D721Med (cell line): ENCODE measurements at regions not wholly inside any gene's neighbourhood (a gene's known extent, or its start where the extent isn't known, plus 50 kb on each side); places are given as distances from the start of the nearest gene placed in this dataset.

Experiments used
- DNase-seq: peaks from one replicate; pipeline ENCODE4 v3.0.0; 2011; ENCODE audit warnings: low spot score; ENCODE audit not compliant: insufficient read length
- FAIRE-seq: peaks from 2 replicates; lab custom pipeline; 2011; peaks lifted over from hg19 to GRCh38; lab: Jason Lieb, UNC
- CTCF ChIP-seq: IDR thresholded peaks from 2 replicates; pipeline ENCODE4 v1.5.1; 2012; ENCODE audit warnings: mild to moderate bottlenecking, control low read depth; ENCODE audit not compliant: insufficient read depth; ENCODE audit errors: missing control alignments

- no peak for FAIRE-seq
- TF ChIP-seq CTCF = no peak
- DNase-seq = no peak
These were observed 92.3 kb downstream of the GYPC start for GRCh38 chr2:126748188-126748760.

- FAIRE-seq (no peak), DNase-seq (no peak)
- no peak for TF ChIP-seq CTCF
These were observed 93.1 kb downstream of the GYPC start for GRCh38 chr2:126748929-126749518.

GRCh38 chr2:126749537-126749936 is 93.6 kb downstream of the GYPC start:
- no peak for TF ChIP-seq CTCF
- FAIRE-seq (no peak), DNase-seq (no peak)

DNA sequence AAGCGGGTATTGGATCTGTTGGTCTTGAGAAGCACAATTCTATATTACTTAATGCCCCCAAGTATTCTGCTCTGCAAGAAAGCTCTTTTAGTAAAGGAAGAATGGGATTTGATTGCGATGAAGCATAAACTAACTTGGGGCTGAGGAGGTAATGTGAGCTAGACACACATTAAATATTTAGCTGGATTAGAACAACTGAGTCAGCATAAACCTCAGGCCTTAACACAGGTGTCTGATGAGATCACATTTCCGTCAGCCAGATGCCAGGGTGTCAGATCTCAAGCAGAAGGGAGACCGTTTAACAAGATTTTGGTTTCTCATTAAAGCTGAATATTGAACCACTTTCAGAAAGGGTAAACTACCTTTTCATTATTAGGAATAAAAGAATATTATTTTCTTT is 94.5 kb downstream of the GYPC start:
- DNase-seq = no peak
- TF ChIP-seq CTCF = no peak
- no peak for FAIRE-seq

DNA sequence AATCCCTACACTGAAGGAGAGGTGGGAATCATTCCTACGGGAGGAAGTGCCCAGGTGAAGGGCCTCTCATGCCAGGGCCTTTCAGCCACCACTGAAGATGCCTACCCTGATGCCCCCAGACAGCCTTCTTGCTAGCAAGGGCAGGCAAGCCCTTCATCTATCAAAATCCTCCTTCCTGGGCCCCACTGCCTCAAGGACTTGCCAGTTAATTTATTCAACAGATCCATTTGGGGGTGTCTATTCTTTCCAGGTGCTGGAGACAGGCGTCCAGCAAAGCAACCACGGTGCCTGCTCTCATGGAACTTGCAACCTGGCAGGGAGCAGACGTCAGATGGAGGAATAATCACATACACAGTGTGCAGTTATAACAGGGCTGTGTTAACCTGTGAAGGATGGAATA is 95.5 kb downstream of the GYPC start:
- FAIRE-seq (no peak), DNase-seq (no peak)
- no peak for TF ChIP-seq CTCF

- FAIRE-seq (no peak), DNase-seq (no peak)
- no peak for TF ChIP-seq CTCF
These were observed 96.9 kb downstream of the GYPC start for GRCh38 chr2:126752876-126753275.

DNA sequence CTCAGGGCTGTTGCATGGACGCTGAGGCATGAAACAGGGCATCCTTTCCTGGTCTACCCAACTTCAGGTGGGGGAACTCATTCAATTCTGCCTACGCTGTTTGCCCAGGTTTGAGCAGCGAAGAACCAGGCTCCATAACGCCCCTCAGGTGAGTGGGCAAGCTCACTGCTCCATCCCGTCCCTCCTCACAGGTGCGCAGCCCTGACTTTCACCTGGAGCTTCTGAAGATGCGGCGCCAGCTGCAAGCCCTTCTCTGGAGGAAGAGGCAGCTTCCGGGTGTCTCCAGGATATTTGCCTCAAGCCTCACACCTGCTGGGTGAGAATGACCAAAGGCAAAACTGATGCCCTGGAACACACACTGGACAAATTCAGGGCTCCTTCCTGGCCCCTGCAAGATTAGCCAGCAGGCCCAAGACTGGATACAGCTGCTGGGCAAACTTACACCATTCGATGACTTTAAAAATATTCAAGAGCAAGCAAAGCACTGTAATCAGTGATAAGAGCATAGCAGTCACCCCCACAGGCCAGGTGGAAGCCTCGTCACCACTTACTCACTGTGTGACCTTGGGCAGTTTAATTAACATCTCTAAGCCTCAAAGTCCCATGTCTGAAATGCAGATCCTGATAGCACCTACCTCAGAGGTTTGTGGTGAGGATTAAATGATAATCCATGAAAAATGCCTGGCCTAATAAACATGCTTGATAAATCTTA is 97.7 kb downstream of the GYPC start:
- no peak for FAIRE-seq
- no peak for DNase-seq
- TF ChIP-seq CTCF = no peak
